Ishikawa (cell line): ENCODE measurements at regions not wholly inside any gene's neighbourhood (a gene's known extent, or its start where the extent isn't known, plus 50 kb on each side); places are given as distances from the start of the nearest gene placed in this dataset.

Source experiments
- CREB1 ChIP-seq: IDR thresholded peaks from 2 replicates; pipeline ENCODE4 v1.6.1; 2012; ENCODE audit warnings: low read depth
- EP300 ChIP-seq: IDR thresholded peaks from 2 replicates; pipeline ENCODE4 v1.6.1; 2012; ENCODE audit warnings: borderline replicate concordance
- NFIC ChIP-seq: IDR thresholded peaks from 2 replicates; pipeline ENCODE4 v1.6.1; 2012
- RAD21 ChIP-seq: IDR thresholded peaks from 2 replicates; pipeline ENCODE4 v1.6.1; 2012; ENCODE audit warnings: low read depth
- TAF1 ChIP-seq: IDR thresholded peaks from 2 replicates; pipeline ENCODE4 v1.6.1; 2012; ENCODE audit warnings: low read depth, mild to moderate bottlenecking
- TCF12 ChIP-seq: IDR thresholded peaks from 2 replicates; pipeline ENCODE4 v1.6.1; 2012; ENCODE audit warnings: low read depth
- TF ChIP-seq, protein P1 (sequence below): IDR thresholded peaks from 2 replicates; pipeline ENCODE4 v1.6.1; 2012; ENCODE audit warnings: low read depth, mild to moderate bottlenecking

DNA sequence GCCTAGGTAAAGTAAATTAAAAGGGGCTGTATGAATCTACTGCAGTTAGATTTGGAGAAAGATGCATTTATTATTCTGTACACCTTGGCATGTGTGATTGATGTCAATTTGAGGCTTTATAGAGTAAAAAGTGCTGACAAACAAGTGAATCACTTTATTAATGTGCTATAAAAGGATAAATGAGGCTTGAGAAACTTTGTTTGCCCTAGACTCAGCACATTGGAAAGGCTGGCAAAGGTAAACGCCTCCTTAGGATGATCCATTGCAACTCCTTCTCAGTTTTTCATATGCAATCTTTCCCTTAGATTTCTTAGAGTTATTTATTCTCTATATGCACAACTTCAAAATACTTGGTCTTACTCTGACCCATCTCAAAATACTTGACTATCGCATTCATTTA is 369.0 kb downstream of the HINT1 start:
- TF ChIP-seq, protein P1, sequence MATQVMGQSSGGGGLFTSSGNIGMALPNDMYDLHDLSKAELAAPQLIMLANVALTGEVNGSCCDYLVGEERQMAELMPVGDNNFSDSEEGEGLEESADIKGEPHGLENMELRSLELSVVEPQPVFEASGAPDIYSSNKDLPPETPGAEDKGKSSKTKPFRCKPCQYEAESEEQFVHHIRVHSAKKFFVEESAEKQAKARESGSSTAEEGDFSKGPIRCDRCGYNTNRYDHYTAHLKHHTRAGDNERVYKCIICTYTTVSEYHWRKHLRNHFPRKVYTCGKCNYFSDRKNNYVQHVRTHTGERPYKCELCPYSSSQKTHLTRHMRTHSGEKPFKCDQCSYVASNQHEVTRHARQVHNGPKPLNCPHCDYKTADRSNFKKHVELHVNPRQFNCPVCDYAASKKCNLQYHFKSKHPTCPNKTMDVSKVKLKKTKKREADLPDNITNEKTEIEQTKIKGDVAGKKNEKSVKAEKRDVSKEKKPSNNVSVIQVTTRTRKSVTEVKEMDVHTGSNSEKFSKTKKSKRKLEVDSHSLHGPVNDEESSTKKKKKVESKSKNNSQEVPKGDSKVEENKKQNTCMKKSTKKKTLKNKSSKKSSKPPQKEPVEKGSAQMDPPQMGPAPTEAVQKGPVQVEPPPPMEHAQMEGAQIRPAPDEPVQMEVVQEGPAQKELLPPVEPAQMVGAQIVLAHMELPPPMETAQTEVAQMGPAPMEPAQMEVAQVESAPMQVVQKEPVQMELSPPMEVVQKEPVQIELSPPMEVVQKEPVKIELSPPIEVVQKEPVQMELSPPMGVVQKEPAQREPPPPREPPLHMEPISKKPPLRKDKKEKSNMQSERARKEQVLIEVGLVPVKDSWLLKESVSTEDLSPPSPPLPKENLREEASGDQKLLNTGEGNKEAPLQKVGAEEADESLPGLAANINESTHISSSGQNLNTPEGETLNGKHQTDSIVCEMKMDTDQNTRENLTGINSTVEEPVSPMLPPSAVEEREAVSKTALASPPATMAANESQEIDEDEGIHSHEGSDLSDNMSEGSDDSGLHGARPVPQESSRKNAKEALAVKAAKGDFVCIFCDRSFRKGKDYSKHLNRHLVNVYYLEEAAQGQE = no peak
- no peak for TF ChIP-seq CREB1
- no peak for TF ChIP-seq RAD21
- TF ChIP-seq TAF1 = no peak
- no peak for TF ChIP-seq EP300
- TF ChIP-seq NFIC = no peak
- no peak for TF ChIP-seq TCF12
